ENCODE measurements at regions not wholly inside any gene's neighbourhood (a gene's known extent, or its start where the extent isn't known, plus 50 kb on each side); places are given as distances from the start of the nearest gene placed in this dataset.

- TF ChIP-seq SMAD1 (IDR thresholded peaks at IDR 0.05; ENCODE audit: low read depth, low read length, partially characterized antibody), result no peak
- no peak for TF ChIP-seq ZNF584 (CRISPR knock-in tag; IDR thresholded peaks at IDR 0.05; ENCODE audit: low read depth)
- TF ChIP-seq ZNF445 (CRISPR knock-in tag; IDR thresholded peaks at IDR 0.05; ENCODE audit: low read depth), result no peak
- no peak for TF ChIP-seq SNIP1 (IDR thresholded peaks at IDR 0.05; ENCODE audit: low read depth)
- TF ChIP-seq ZC3H8 (IDR thresholded peaks at IDR 0.05), result no peak
- no peak for TF ChIP-seq RBM25 (IDR thresholded peaks at IDR 0.05; ENCODE audit: low read depth, low read length, severe bottlenecking)
- TF ChIP-seq, protein P1, sequence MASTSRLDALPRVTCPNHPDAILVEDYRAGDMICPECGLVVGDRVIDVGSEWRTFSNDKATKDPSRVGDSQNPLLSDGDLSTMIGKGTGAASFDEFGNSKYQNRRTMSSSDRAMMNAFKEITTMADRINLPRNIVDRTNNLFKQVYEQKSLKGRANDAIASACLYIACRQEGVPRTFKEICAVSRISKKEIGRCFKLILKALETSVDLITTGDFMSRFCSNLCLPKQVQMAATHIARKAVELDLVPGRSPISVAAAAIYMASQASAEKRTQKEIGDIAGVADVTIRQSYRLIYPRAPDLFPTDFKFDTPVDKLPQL (IDR thresholded peaks at IDR 0.05; ENCODE audit: extremely low read depth, insufficient read length), result no peak
- peak; percentile 85 for TF ChIP-seq DPF2 (IDR thresholded peaks at IDR 0.05)
- no peak for TF ChIP-seq ZBTB8A (IDR thresholded peaks at IDR 0.05; ENCODE audit: partially characterized antibody)
- no peak for TF ChIP-seq TAF15 (IDR thresholded peaks at IDR 0.05; ENCODE audit: low read depth, low read length)
- no peak for TF ChIP-seq PCBP1 (IDR thresholded peaks at IDR 0.05; ENCODE audit: low read depth, low read length, poor library complexity, severe bottlenecking)
- no peak for TF ChIP-seq MCM7 (IDR thresholded peaks at IDR 0.05)
- no peak for TF ChIP-seq NONO (IDR thresholded peaks at IDR 0.05; ENCODE audit: low read depth in 2 of 2, low read length in 1 of 2)
- 0 out of 2 replicates have a peak, but pooled peaks have one; percentile 5 for TF ChIP-seq EGR1 (conservative IDR thresholded peaks at IDR 0.05)
- TF ChIP-seq POLR2B (IDR thresholded peaks at IDR 0.05; ENCODE audit: low read depth, partially characterized antibody), result no peak
- TF ChIP-seq, protein P2, sequence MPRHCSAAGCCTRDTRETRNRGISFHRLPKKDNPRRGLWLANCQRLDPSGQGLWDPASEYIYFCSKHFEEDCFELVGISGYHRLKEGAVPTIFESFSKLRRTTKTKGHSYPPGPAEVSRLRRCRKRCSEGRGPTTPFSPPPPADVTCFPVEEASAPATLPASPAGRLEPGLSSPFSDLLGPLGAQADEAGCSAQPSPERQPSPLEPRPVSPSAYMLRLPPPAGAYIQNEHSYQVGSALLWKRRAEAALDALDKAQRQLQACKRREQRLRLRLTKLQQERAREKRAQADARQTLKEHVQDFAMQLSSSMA (CRISPR knock-in tag; IDR thresholded peaks at IDR 0.05), result no peak
- peak; percentile 79 for TF ChIP-seq NFIC (IDR thresholded peaks at IDR 0.05)
- TF ChIP-seq POLR3A (IDR thresholded peaks at IDR 0.05; ENCODE audit: borderline replicate concordance, extremely low read depth, insufficient read depth, insufficient read length), result no peak
- TF ChIP-seq NR2F6 (CRISPR knock-in tag; IDR thresholded peaks at IDR 0.05), result no peak
- TF ChIP-seq ELF4 (CRISPR knock-in tag; IDR thresholded peaks at IDR 0.05), result no peak
- no peak for TF ChIP-seq MCM2 (IDR thresholded peaks at IDR 0.05; ENCODE audit: low read depth)
- TF ChIP-seq HIVEP1 (CRISPR knock-in tag; IDR thresholded peaks at IDR 0.05), result no peak
- no peak for TF ChIP-seq U2AF1 (optimal IDR thresholded peaks at IDR 0.05; ENCODE audit: low read depth, low read length)
- TF ChIP-seq EP300 (IDR thresholded peaks at IDR 0.05; ENCODE audit: low read length), result peak; percentile 88
- TF ChIP-seq FOXM1 (IDR thresholded peaks at IDR 0.05; ENCODE audit: low read depth), result peak; percentile 71
- TF ChIP-seq FOXM1 (CRISPR knock-in tag; IDR thresholded peaks at IDR 0.05; ENCODE audit: low read depth), result no peak
- peak; percentile 92 for TF ChIP-seq CBFA2T2 (conservative IDR thresholded peaks at IDR 0.05)
- TF ChIP-seq SIN3B (IDR thresholded peaks at IDR 0.05; ENCODE audit: low read depth), result no peak
- 0 out of 2 replicates have a peak, but pooled peaks have one; percentile 33 for TF ChIP-seq FOSL1 (tag; conservative IDR thresholded peaks at IDR 0.05)
- TF ChIP-seq EZH2 (IDR thresholded peaks at IDR 0.05; ENCODE audit: borderline replicate concordance, low read depth, low read length), result no peak
These were observed 241.3 kb upstream of the GRIP1 start (continued) for GRCh38 chr12:66920205-66920604.

Data from K562 (cell line).